ENCODE measurements at regions not wholly inside any gene's neighbourhood (a gene's known extent, or its start where the extent isn't known, plus 50 kb on each side); places are given as distances from the start of the nearest gene placed in this dataset.

DNA sequence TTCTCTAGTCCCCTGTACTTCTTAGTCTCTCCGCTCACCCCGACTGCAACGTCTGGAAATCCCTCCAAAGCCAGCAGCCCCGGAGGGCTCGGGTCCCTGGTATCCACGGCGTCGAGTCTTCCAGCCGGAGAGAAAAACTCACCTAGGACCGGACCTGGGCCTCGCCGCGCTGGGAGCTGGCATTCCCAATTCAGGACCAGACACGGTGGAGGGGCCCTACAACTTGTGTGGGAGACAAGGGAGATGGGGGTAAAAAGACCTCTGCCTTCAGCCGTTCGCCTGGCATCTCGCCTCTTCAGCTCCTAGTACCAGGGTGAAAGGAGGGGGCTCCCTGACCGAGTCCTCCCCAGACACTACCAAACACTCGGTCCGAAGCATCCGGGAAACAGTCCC, 64.3 kb downstream of the GPX5 start:
- CTCF ChIA-PET = interaction anchor here in 1 of 2 donors (0.5 to 0.7 kb wide), 2 partner anchors 10 to 60 kb away, joined by 3 to 5 read pairs; no protein-coding TSS in a partner anchor
- H3K4me1 Mint-ChIP-seq = peaks cover 30 to 35% (median 31%) of the 10 kb centered on the region in 3 donors
- WGBS (ENCODE audit: insufficient coverage) = 8% methylated on average over 14 of the region's 21 CpGs
- no peak for DNase-seq
- Histone ChIP-seq H3K4me3 (ENCODE audit: control insufficient read depth in 1 of 2, extremely low read depth in 1 of 2, low read length in 1 of 2) (no peak overlapping the region), H3K27ac (ENCODE audit: low read length) (no peak overlapping the region), H3K9me3 (no peaks in the 10 kb centered on the region), H3K27me3 (replicated peaks in 1 of 2; ENCODE audit: control insufficient read depth in 2 of 2, extremely low read depth in 1 of 2, insufficient read depth in 2 of 2, low read length in 1 of 2) (peaks cover 33 to 51% of the 10 kb centered on the region in 2 experiments), H3K36me3 (ENCODE audit: control insufficient read depth in 2 of 2, extremely low read depth in 1 of 2, insufficient read depth in 1 of 2, low read length in 1 of 2) (no peaks in the 10 kb centered on the region), H3K4me1 (ENCODE audit: control insufficient read depth in 1 of 2, extremely low read depth in 1 of 2, insufficient read depth in 2 of 2, low read length in 2 of 2) (peaks cover 6 to 24% of the 10 kb centered on the region in 2 experiments)
- H3K36me3 Mint-ChIP-seq = no peaks in the 10 kb centered on the region
- no peak for ATAC-seq (replicated peaks in 1 of 4)
- H3K27ac Mint-ChIP-seq = peak overlapping the region in 1 of 2 donors; percentile 13
- H3K4me3 Mint-ChIP-seq = peak overlapping the region in 1 of 3 donors; percentile 51
- H3K9me3 Mint-ChIP-seq = peaks cover 0 to 16% (median 3%) of the 10 kb centered on the region in 3 donors
- H3K27me3 Mint-ChIP-seq = peaks cover 75 to 84% of the 10 kb centered on the region in 2 donors
- POLR2A ChIA-PET = no interaction called here

DNA sequence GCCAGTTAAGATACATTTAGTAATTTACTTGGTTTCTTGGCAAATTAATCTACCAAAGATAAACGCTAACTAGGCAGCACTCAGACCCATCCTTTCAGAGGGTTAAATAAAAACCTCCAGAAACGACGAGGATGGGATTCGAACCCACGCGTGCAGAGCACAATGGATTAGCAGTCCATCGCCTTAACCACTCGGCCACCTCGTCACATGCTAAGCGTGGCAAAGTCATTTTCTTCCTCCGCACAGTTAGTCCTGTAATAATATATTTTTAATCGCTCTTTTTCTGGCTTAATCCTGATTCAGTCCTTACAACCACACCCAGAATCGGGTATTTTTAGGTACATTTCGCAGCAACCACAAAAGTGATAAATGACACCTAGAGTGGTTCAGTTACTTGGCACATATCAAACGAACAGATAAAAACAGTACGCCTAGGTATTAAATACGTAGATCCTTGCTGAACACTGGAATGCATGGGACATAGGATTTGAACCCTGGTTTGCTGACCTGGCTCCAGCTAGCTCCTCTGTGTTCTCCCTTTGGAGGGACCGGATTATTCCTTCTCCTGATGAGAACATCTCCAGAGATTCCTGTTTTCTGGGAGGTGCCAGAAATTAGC, 71.6 kb downstream of the GPX5 start:
- Histone ChIP-seq H3K27me3 (replicated peaks in 1 of 2; ENCODE audit: control insufficient read depth in 2 of 2, extremely low read depth in 1 of 2, insufficient read depth in 2 of 2, low read length in 1 of 2) (peaks cover 12 to 36% of the 10 kb centered on the region in 2 experiments), H3K36me3 (ENCODE audit: control insufficient read depth in 2 of 2, extremely low read depth in 1 of 2, insufficient read depth in 1 of 2, low read length in 1 of 2) (no peaks in the 10 kb centered on the region), H3K4me3 (ENCODE audit: control insufficient read depth in 1 of 2, extremely low read depth in 1 of 2, low read length in 1 of 2) (no peak overlapping the region), H3K4me1 (ENCODE audit: control insufficient read depth in 1 of 2, extremely low read depth in 1 of 2, insufficient read depth in 2 of 2, low read length in 2 of 2) (no peaks in the 10 kb centered on the region), H3K27ac (ENCODE audit: low read length) (no peak overlapping the region), H3K9me3 (no peaks in the 10 kb centered on the region)
- 35% methylated on average over 8 of the region's 18 CpGs for WGBS (ENCODE audit: insufficient coverage)
- DNase-seq = peak in 2 of 35 experiments; percentile 9 to 21
- Mint-ChIP-seq H3K36me3 (no peaks in the 10 kb centered on the region), H3K4me3 (peak overlapping the region in 1 of 3 donors; percentile 21), H3K9me3 (peaks cover 0 to 12% (median 5%) of the 10 kb centered on the region in 3 donors), H3K27ac (no peak overlapping the region), H3K27me3 (peaks cover 53 to 61% of the 10 kb centered on the region in 2 donors), H3K4me1 (peaks cover 0 to 3% (median 0%) of the 10 kb centered on the region in 3 donors)
- ChIA-PET POLR2A (no interaction called here), CTCF (no interaction called here)
- ATAC-seq (replicated peaks in 1 of 4) = no peak

DNA sequence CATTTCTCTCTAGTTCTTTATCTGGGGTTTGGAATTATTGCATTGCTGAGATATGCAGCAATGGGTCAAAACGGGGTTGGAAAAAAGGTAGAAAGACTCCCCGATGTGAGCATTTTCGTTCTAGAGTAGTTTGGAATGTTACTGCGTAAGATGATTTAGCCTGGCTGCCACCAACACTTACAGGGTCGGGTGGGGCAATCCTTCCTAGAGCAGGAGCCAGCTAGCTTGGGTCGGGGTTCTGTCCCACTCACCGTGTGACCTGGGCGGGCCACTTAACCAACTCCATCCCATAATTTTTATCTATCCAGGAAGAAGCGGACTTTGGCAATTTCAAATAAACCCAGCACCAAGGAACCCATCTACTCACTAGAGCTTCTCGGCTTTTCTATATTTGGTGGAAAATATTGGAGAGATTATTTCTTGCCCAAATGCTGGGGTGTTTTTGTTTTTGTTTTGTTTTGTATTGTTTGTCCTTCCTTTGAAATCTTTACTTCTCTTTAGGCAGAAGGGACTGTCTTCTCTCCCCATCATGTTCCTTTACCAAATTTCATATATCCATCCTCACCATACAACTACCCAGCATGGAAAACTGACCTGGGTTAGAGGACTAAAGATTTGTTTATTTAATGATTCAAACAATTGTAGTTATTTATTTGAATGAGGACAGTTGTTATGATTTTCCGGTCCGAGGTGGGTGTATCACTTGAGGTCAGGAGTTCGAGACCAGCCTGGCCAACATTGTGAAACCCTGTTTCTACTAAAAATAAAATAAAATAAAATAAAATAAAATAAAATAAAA, 72.4 kb downstream of the GPX5 start:
- POLR2A ChIA-PET = interaction anchor here in 1 of 2 donors (0.7 kb wide), 1 partner anchor 15 kb away, joined by 6 read pairs; no protein-coding TSS in a partner anchor
- H3K4me3 Mint-ChIP-seq = peak overlapping the region in 1 of 3 donors; percentile 21

DNA sequence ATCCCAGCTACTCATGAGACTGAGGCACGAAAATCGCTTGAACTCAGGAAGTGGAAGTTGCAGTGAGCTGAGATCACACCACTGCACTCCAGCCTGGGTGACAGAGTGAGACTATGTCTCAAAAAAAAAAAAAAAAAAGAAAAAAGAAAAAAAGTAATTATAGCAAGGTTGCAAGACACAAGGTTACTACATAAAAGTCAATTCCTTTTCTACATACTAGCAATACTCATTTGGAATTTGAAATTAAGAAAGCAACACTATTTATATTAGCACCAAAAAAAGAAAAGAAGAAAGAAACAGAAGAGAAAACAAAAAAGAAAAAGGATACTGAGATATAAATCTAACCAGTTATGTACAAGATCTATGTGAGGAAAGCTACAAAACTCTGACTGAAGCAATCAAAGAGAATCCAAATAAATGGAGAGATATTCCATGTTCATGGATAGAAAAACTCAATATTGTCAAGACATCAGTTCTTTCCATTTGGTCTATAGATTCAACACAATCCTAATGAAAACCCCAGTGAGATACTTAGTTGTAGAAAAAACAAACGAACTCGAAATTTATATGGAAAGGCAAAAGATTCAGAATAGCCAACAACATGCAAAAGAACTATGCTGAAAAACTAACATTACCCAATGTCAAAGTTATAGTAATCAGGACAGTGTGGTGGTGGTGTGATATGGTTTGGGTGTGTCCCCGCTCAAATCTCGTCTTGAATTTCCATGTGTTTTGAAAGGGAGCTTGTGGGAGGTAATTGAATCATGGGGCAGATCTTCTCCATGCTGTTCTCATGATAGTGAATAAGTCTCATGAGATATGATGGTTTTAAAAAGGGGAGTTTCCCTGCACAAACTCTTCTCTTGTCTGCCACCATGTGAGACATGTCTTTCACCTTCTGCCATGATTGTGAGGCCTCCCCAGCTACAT, 73.3 kb downstream of the GPX5 start:
- Histone ChIP-seq H3K36me3 (ENCODE audit: control insufficient read depth in 2 of 2, extremely low read depth in 1 of 2, insufficient read depth in 1 of 2, low read length in 1 of 2) (no peaks in the 10 kb centered on the region), H3K4me3 (ENCODE audit: control insufficient read depth in 1 of 2, extremely low read depth in 1 of 2, low read length in 1 of 2) (no peak overlapping the region), H3K4me1 (ENCODE audit: control insufficient read depth in 1 of 2, extremely low read depth in 1 of 2, insufficient read depth in 2 of 2, low read length in 2 of 2) (no peaks in the 10 kb centered on the region), H3K27me3 (replicated peaks in 1 of 2; ENCODE audit: control insufficient read depth in 2 of 2, extremely low read depth in 1 of 2, insufficient read depth in 2 of 2, low read length in 1 of 2) (peaks cover 12 to 29% of the 10 kb centered on the region in 2 experiments), H3K27ac (ENCODE audit: low read length) (no peak overlapping the region), H3K9me3 (no peaks in the 10 kb centered on the region)
- Mint-ChIP-seq H3K4me1 (peaks cover 0 to 3% (median 0%) of the 10 kb centered on the region in 3 donors), H3K27me3 (peaks cover 52 to 57% of the 10 kb centered on the region in 2 donors), H3K4me3 (no peak overlapping the region), H3K36me3 (no peaks in the 10 kb centered on the region), H3K9me3 (peaks cover 0 to 12% (median 5%) of the 10 kb centered on the region in 3 donors), H3K27ac (no peak overlapping the region)
- DNase-seq (no peak), ATAC-seq (replicated peaks in 1 of 4) (no peak)
- POLR2A ChIA-PET = interaction anchor here in 1 of 2 donors (0.7 kb wide), 1 partner anchor 16 kb away, joined by 6 read pairs; no protein-coding TSS in a partner anchor
- CTCF ChIA-PET = interaction anchor here (0.7 kb wide), 2 partner anchors 17 to 1412 kb away, joined by 3 read pairs; no protein-coding TSS in a partner anchor
- no CpG with 5 or more reads among the region's 6 CpGs for WGBS (ENCODE audit: insufficient coverage)

More for the DNA sequence above, 72.4 kb downstream of the GPX5 start:
- no peak overlapping the region for H3K4me3 ChIP-seq (ENCODE audit: control insufficient read depth in 1 of 2, extremely low read depth in 1 of 2, low read length in 1 of 2)
- no peaks in the 10 kb centered on the region for H3K36me3 ChIP-seq (ENCODE audit: control insufficient read depth in 2 of 2, extremely low read depth in 1 of 2, insufficient read depth in 1 of 2, low read length in 1 of 2)
- no peaks in the 10 kb centered on the region for H3K4me1 ChIP-seq (ENCODE audit: control insufficient read depth in 1 of 2, extremely low read depth in 1 of 2, insufficient read depth in 2 of 2, low read length in 2 of 2)
- 20% methylated on average over 6 of the region's 13 CpGs for WGBS (ENCODE audit: insufficient coverage)
- peaks cover 12 to 36% of the 10 kb centered on the region in 2 experiments for H3K27me3 ChIP-seq (replicated peaks in 1 of 2; ENCODE audit: control insufficient read depth in 2 of 2, extremely low read depth in 1 of 2, insufficient read depth in 2 of 2, low read length in 1 of 2)
- H3K9me3 ChIP-seq = no peaks in the 10 kb centered on the region
- CTCF ChIA-PET = interaction anchor here (0.7 kb wide), 2 partner anchors 16 to 1411 kb away, joined by 3 read pairs; no protein-coding TSS in a partner anchor
- no peak for ATAC-seq (replicated peaks in 1 of 4)
- no peak overlapping the region for H3K27ac ChIP-seq (ENCODE audit: low read length)
- Mint-ChIP-seq H3K27ac (no peak overlapping the region), H3K36me3 (no peaks in the 10 kb centered on the region), H3K4me1 (peaks cover 0 to 3% (median 0%) of the 10 kb centered on the region in 3 donors), H3K9me3 (peaks cover 0 to 12% (median 5%) of the 10 kb centered on the region in 3 donors), H3K27me3 (peaks cover 50 to 59% of the 10 kb centered on the region in 2 donors)
- no peak for DNase-seq

DNA sequence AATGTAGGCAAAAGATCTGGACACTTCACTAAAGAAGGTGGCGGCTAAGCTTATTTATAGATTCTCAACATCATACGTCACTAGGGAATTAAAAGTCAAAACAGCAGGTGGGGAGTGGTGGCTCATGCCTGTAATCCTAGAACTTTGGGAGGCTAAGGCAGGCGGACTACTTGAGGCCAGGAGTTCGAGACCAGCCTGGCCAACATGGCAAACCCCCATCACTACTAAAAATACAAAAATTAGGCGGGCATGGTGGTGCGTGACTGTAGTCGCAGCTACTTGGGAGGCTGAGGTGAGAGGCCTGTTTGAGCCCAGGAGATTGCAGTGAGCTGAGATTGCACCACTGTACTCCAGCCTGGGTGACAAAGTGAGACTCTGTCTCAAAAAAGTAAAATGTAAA, 74.6 kb downstream of the GPX5 start:
- no peak overlapping the region for H3K4me3 ChIP-seq (ENCODE audit: control insufficient read depth in 1 of 2, extremely low read depth in 1 of 2, low read length in 1 of 2)
- H3K27me3 Mint-ChIP-seq = peaks cover 50 to 51% of the 10 kb centered on the region in 2 donors
- H3K4me1 Mint-ChIP-seq = peaks cover 0 to 3% (median 0%) of the 10 kb centered on the region in 3 donors
- DNase-seq = no peak
- H3K4me3 Mint-ChIP-seq = no peak overlapping the region
- no peaks in the 10 kb centered on the region for H3K36me3 Mint-ChIP-seq
- peaks cover 12 to 24% of the 10 kb centered on the region in 2 experiments for H3K27me3 ChIP-seq (replicated peaks in 1 of 2; ENCODE audit: control insufficient read depth in 2 of 2, extremely low read depth in 1 of 2, insufficient read depth in 2 of 2, low read length in 1 of 2)
- H3K36me3 ChIP-seq (ENCODE audit: control insufficient read depth in 2 of 2, extremely low read depth in 1 of 2, insufficient read depth in 1 of 2, low read length in 1 of 2) = no peaks in the 10 kb centered on the region
- no peak for ATAC-seq (replicated peaks in 1 of 4)
- H3K9me3 ChIP-seq = no peaks in the 10 kb centered on the region
- no peaks in the 10 kb centered on the region for H3K4me1 ChIP-seq (ENCODE audit: control insufficient read depth in 1 of 2, extremely low read depth in 1 of 2, insufficient read depth in 2 of 2, low read length in 2 of 2)
- H3K27ac Mint-ChIP-seq = no peak overlapping the region
- WGBS (ENCODE audit: insufficient coverage) = no CpG with 5 or more reads among the region's 7 CpGs
- no peak overlapping the region for H3K27ac ChIP-seq (ENCODE audit: low read length)
- ChIA-PET CTCF (interaction anchor here in 1 of 2 donors (0.6 kb wide), 1 partner anchor 11 kb away, joined by 5 read pairs; no protein-coding TSS in a partner anchor), POLR2A (no interaction called here)
- H3K9me3 Mint-ChIP-seq = peaks cover 0 to 12% (median 5%) of the 10 kb centered on the region in 3 donors

Data from T-cell (primary cell).